DOHH2 (cell line): ENCODE measurements at regions not wholly inside any gene's neighbourhood (a gene's known extent, or its start where the extent isn't known, plus 50 kb on each side); places are given as distances from the start of the nearest gene placed in this dataset.

ENCODE experiments used
- H3F3A ChIP-seq: fragments of 200-600 bp; sonication (generic), shearing (Covaris generic); 2 replicates; pipeline ENCODE4 v1.6.0; 2016; ENCODE audit warnings: antibody characterized with exemption, mild to moderate bottlenecking; ENCODE audit not compliant: control insufficient read depth, insufficient read depth
- H3K27ac ChIP-seq: fragments of 200-600 bp; sonication (generic); 2 replicates; pipeline ENCODE4 v1.5.1; 2014; ENCODE audit warnings: low read depth, mild to moderate bottlenecking, low read length, moderate library complexity
- H3K27me3 ChIP-seq: fragments of 200-600 bp; sonication (generic); 2 replicates; pipeline ENCODE4 v1.6.1; 2014; ENCODE audit warnings: mild to moderate bottlenecking, low read length, mixed read lengths; ENCODE audit not compliant: control insufficient read depth
- H3K36me3 ChIP-seq: fragments of 200-600 bp; sonication (generic); 2 replicates; pipeline ENCODE4 v1.6.1; 2014; ENCODE audit warnings: mild to moderate bottlenecking, low read length, moderate library complexity, mixed read lengths; ENCODE audit not compliant: control insufficient read depth
- H3K4me1 ChIP-seq: fragments of 200-600 bp; sonication (generic); 2 replicates; pipeline ENCODE4 v1.6.1; 2014; ENCODE audit warnings: mild to moderate bottlenecking, low read length, mixed read lengths; ENCODE audit not compliant: control insufficient read depth
- H3K4me2 ChIP-seq: fragments of 200-600 bp; sonication (generic); 2 replicates; pipeline ENCODE4 v1.6.0; 2014; ENCODE audit warnings: mild to moderate bottlenecking, low read length, moderate library complexity
- H3K4me3 ChIP-seq: fragments of 200-600 bp; sonication (generic); 2 replicates; pipeline ENCODE4 v1.5.1; 2014; ENCODE audit warnings: mild to moderate bottlenecking, low read length, mixed read lengths
- H3K79me2 ChIP-seq: fragments of 200-600 bp; sonication (generic); 2 replicates; pipeline ENCODE4 v1.6.1; 2014; ENCODE audit warnings: mild to moderate bottlenecking, low read length, mixed read lengths; ENCODE audit not compliant: control insufficient read depth
- H3K9me2 ChIP-seq: fragments of 200-600 bp; sonication (generic); replicated peaks from 2 replicates; pipeline ENCODE4 v1.6.1; 2014; ENCODE audit warnings: mild to moderate bottlenecking, low read length, mixed read lengths; ENCODE audit not compliant: control insufficient read depth
- H3K9me3 ChIP-seq: fragments of 200-600 bp; sonication (generic); 2 replicates; pipeline ENCODE4 v1.6.1; 2014; ENCODE audit warnings: antibody characterized with exemption, low read length, mixed read lengths; ENCODE audit not compliant: control insufficient read depth, insufficient read depth
- H4K20me1 ChIP-seq: fragments of 200-600 bp; sonication (generic); 2 replicates; pipeline ENCODE4 v1.6.0; 2014; ENCODE audit warnings: low read depth, mild to moderate bottlenecking, antibody characterized with exemption, low read length, moderate library complexity; ENCODE audit not compliant: control insufficient read depth, insufficient read depth
- EZH2phosphoT487 ChIP-seq: fragments of 200-600 bp; sonication (generic); IDR thresholded peaks from 2 replicates; pipeline ENCODE4 v1.6.1; 2017; ENCODE audit warnings: borderline replicate concordance, mild to moderate bottlenecking, antibody characterized with exemption, low read length, moderate library complexity, mixed read lengths
- TF ChIP-seq, protein P1 (sequence below): fragments of 200-600 bp; sonication (generic); IDR thresholded peaks from one replicate; pipeline ENCODE4 v1.5.1; 2014; ENCODE audit warnings: antibody characterized with exemption, mild to moderate bottlenecking, low read depth, low read length; ENCODE audit not compliant: poor library complexity, severe bottlenecking

DNA sequence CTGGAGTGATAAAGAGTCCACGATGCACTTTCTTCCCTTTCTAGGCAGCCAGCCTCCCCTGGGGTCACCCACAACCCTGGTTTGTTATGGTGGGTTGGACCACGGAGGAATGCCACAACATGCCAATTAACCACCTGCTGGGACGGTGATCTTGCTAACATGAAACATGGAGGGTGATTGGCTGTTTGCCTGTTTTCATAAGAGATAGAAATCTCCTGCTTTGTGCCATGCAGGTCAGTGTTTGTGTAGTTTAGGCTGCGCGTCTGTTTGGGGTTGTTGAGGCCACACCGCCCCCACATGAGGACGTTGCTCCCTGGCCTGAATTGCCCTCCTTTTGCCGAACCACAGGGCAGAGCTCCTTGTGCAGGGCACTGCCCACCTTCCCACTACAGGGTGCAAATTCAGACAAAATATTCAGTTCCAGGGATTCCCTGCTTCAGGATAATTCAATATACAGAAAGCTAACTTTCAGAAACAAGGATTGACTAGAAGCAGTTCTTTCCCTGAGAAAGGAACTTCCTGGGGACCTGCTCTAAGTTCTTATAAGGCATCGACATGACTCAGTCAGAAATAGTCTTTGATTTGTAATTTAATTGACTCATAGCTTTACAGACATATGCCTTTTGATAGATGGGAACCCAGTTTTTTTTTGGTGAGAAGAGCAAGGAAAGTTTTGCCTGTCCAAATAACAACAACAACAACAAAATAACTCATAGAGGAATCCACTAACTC is 427.6 kb downstream of the GADD45G start:
- H3K9me2 ChIP-seq = no peaks in the 10 kb centered on the region
- H3F3A ChIP-seq = no peaks in the 10 kb centered on the region
- H3K36me3 ChIP-seq = no peaks in the 10 kb centered on the region
- H3K79me2 ChIP-seq = no peaks in the 10 kb centered on the region
- no peak for TF ChIP-seq EZH2phosphoT487
- TF ChIP-seq, protein P1, sequence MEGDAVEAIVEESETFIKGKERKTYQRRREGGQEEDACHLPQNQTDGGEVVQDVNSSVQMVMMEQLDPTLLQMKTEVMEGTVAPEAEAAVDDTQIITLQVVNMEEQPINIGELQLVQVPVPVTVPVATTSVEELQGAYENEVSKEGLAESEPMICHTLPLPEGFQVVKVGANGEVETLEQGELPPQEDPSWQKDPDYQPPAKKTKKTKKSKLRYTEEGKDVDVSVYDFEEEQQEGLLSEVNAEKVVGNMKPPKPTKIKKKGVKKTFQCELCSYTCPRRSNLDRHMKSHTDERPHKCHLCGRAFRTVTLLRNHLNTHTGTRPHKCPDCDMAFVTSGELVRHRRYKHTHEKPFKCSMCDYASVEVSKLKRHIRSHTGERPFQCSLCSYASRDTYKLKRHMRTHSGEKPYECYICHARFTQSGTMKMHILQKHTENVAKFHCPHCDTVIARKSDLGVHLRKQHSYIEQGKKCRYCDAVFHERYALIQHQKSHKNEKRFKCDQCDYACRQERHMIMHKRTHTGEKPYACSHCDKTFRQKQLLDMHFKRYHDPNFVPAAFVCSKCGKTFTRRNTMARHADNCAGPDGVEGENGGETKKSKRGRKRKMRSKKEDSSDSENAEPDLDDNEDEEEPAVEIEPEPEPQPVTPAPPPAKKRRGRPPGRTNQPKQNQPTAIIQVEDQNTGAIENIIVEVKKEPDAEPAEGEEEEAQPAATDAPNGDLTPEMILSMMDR = no peak
- H4K20me1 ChIP-seq = no peaks in the 10 kb centered on the region
- H3K27me3 ChIP-seq = 0 out of 2 replicates have a peak, but pooled peaks cover 3% of the 10 kb centered on the region
- H3K9me3 ChIP-seq = no peaks in the 10 kb centered on the region
- no peak overlapping the region for H3K4me3 ChIP-seq
- no peak overlapping the region for H3K4me2 ChIP-seq
- no peak overlapping the region for H3K27ac ChIP-seq
- H3K4me1 ChIP-seq = no peaks in the 10 kb centered on the region

DNA sequence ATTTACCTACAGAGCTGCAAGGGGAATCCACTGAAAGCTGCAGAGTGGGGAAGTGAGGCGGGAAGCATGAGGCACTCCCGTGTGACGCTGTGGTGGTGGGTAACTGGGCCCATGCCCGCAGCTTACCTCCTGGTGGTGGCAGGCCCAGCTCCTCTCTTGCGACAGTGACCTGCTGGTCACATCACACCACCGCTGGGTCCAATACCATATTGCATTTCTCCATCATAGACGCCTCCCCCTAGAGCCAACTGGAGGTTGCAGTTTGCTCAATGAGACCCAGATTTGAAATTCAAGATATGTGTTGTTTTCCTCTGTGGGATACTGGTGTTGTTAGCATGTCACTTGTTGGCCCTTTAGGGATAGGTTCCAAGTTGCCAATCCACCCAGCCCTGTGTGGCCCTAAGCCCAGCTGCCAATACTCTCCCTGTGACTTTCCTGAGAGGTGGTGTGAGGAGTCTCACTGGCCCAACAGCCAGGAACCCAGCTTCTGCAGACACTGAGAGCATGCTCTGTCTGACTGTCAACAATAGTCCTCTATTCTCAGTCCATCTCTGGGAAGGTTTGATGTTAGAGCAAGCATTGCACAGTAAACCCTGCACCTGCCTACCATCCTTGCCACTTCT is 428.3 kb downstream of the GADD45G start:
- H3F3A ChIP-seq = no peaks in the 10 kb centered on the region
- no peak overlapping the region for H3K4me3 ChIP-seq
- no peaks in the 10 kb centered on the region for H3K4me1 ChIP-seq
- H3K9me2 ChIP-seq = no peaks in the 10 kb centered on the region
- H3K36me3 ChIP-seq = no peaks in the 10 kb centered on the region
- no peaks in the 10 kb centered on the region for H3K79me2 ChIP-seq
- H3K9me3 ChIP-seq = no peaks in the 10 kb centered on the region
- TF ChIP-seq, protein P1 = no peak
- no peak for TF ChIP-seq EZH2phosphoT487
- H3K27me3 ChIP-seq = 0 out of 2 replicates have a peak, but pooled peaks cover 3% of the 10 kb centered on the region
- no peak overlapping the region for H3K4me2 ChIP-seq
- no peaks in the 10 kb centered on the region for H4K20me1 ChIP-seq
- no peak overlapping the region for H3K27ac ChIP-seq

DNA sequence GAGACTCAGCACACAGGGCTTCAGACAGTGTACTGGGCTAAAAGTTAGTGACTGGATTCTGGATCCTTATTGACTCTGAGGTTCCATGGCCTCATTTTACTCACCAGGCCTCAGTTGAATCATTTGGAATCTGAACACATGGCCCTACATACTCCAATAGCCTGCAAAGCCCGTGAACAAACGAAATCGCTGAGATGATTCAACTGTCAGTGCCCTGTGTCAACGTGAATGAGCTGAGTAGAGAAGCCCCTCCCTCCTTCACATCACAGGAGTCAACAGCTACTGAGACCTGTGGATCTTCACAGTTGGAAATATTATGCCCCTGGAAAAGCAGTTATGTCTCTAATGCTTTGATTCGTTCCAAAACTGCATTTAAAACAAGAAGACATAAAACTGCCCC is 429.3 kb downstream of the GADD45G start:
- no peak overlapping the region for H3K4me3 ChIP-seq
- H3F3A ChIP-seq = no peaks in the 10 kb centered on the region
- no peaks in the 10 kb centered on the region for H3K9me2 ChIP-seq
- H3K79me2 ChIP-seq = no peaks in the 10 kb centered on the region
- H3K36me3 ChIP-seq = no peaks in the 10 kb centered on the region
- no peak for TF ChIP-seq EZH2phosphoT487
- TF ChIP-seq, protein P1 = no peak
- no peaks in the 10 kb centered on the region for H4K20me1 ChIP-seq
- no peaks in the 10 kb centered on the region for H3K27me3 ChIP-seq
- no peak overlapping the region for H3K4me2 ChIP-seq
- H3K9me3 ChIP-seq = no peaks in the 10 kb centered on the region
- no peak overlapping the region for H3K27ac ChIP-seq
- H3K4me1 ChIP-seq = no peaks in the 10 kb centered on the region
